Keratinocyte (primary cell): ENCODE measurements at regions not wholly inside any gene's neighbourhood (a gene's known extent, or its start where the extent isn't known, plus 50 kb on each side); places are given as distances from the start of the nearest gene placed in this dataset.

Experiments
- CTCF ChIP-seq, 3 experiments: IDR thresholded peaks in 1 of 3; conservative IDR thresholded peaks in 1 of 3; optimal IDR thresholded peaks in 1 of 3; 2 replicates in 2 of 3; 3 replicates in 1 of 3; pipeline versions ENCODE3 to v1.5.1; 2011; ENCODE audit warnings: low read length in 3 of 3, mild to moderate bottlenecking in 3 of 3, moderate library complexity in 2 of 3, control low read depth in 1 of 3, inconsistent platforms in 1 of 3; ENCODE audit not compliant: insufficient read depth in 2 of 3; ENCODE audit errors: extremely low read depth in 1 of 3
- EZH2 ChIP-seq: IDR thresholded peaks from one replicate; pipeline ENCODE4 v1.6.1; 2012; ENCODE audit warnings: inconsistent platforms, mild to moderate bottlenecking, low read length, moderate library complexity

GRCh38 chr16:54424043-54424451, 137.5 kb upstream of the IRX3 start:
- TF ChIP-seq EZH2, result no peak
- no peak for TF ChIP-seq CTCF (optimal IDR thresholded peaks at IDR 0.05 in 1 of 3, IDR thresholded peaks at IDR 0.05 in 1 of 3, conservative IDR thresholded peaks at IDR 0.05 in 1 of 3; ENCODE audit: extremely low read depth in 1 of 3, insufficient read depth in 2 of 3, low read length in 3 of 3)
